SU-DHL-6 (cell line): ENCODE measurements at regions not wholly inside any gene's neighbourhood (a gene's known extent, or its start where the extent isn't known, plus 50 kb on each side); places are given as distances from the start of the nearest gene placed in this dataset.

Experiments used
- EZH2phosphoT487 ChIP-seq: fragments of 200-600 bp; sonication (generic), shearing (Covaris generic); conservative IDR thresholded peaks from 2 replicates; pipeline ENCODE4 v1.6.1; 2018; ENCODE audit warnings: mild to moderate bottlenecking, antibody characterized with exemption, low read length, moderate library complexity, mixed read lengths
- TF ChIP-seq, protein P1 (sequence below): fragments of 200-600 bp; sonication (generic); IDR thresholded peaks from one replicate; pipeline ENCODE4 v1.5.1; 2017; ENCODE audit warnings: antibody characterized with exemption, mild to moderate bottlenecking, low read length, moderate library complexity; ENCODE audit not compliant: insufficient read depth, poor library complexity, severe bottlenecking

DNA sequence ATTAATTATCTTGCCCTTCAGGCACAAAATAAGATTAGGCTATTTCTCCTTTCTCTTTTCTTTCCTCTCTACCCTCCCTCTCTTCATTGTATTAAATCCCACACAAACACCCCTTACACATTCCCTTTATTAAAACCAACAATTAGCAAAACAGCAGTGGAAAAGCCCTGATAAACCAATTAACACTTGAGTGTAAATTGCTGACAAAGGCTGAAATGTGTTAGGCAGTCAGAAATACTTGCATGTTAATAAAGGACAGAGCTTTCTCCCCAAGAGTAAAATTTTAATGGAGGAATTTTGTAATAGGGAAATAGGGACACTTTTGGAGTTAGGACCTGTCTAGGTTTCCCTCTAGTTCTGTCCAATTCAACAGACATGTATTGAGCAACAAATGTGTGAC is 370.9 kb downstream of the MRPS30 start:
- TF ChIP-seq, protein P1, sequence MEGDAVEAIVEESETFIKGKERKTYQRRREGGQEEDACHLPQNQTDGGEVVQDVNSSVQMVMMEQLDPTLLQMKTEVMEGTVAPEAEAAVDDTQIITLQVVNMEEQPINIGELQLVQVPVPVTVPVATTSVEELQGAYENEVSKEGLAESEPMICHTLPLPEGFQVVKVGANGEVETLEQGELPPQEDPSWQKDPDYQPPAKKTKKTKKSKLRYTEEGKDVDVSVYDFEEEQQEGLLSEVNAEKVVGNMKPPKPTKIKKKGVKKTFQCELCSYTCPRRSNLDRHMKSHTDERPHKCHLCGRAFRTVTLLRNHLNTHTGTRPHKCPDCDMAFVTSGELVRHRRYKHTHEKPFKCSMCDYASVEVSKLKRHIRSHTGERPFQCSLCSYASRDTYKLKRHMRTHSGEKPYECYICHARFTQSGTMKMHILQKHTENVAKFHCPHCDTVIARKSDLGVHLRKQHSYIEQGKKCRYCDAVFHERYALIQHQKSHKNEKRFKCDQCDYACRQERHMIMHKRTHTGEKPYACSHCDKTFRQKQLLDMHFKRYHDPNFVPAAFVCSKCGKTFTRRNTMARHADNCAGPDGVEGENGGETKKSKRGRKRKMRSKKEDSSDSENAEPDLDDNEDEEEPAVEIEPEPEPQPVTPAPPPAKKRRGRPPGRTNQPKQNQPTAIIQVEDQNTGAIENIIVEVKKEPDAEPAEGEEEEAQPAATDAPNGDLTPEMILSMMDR: no peak
- TF ChIP-seq EZH2phosphoT487: no peak
